Fibroblast of lung (primary cell): ENCODE measurements at regions not wholly inside any gene's neighbourhood (a gene's known extent, or its start where the extent isn't known, plus 50 kb on each side); places are given as distances from the start of the nearest gene placed in this dataset.
A peak's percentile ranks its signal among the peaks of the same experiment; 100 is the strongest.

Source experiments
- DNase-seq, 2 donors: peaks; one replicate each; pipeline versions ENCODE4 v3.0.0 to v3.0.0-alpha.2; 2010; ENCODE audit warnings: low read depth in 2 of 2
- H2AFZ ChIP-seq: 2 replicates; pipeline ENCODE4 v1.5.1; 2012; ENCODE audit warnings: low read length, control low read depth, inconsistent platforms
- H3K27ac ChIP-seq: 2 replicates; pipeline ENCODE4 v1.5.1; 2011; ENCODE audit warnings: low read length, control low read depth; ENCODE audit not compliant: insufficient read depth
- H3K27me3 ChIP-seq: 2 replicates; pipeline ENCODE4 v1.5.1; 2011; ENCODE audit warnings: mild to moderate bottlenecking, low read length; ENCODE audit not compliant: control insufficient read depth, insufficient read depth
- H3K36me3 ChIP-seq: 2 replicates; pipeline ENCODE4 v1.5.1; 2011; ENCODE audit warnings: low read length; ENCODE audit not compliant: control insufficient read depth, insufficient read depth
- H3K4me1 ChIP-seq: 2 replicates; pipeline ENCODE4 v1.5.1; 2011; ENCODE audit warnings: low read length; ENCODE audit not compliant: control insufficient read depth, insufficient read depth; ENCODE audit errors: extremely low read depth
- H3K4me2 ChIP-seq: 2 replicates; pipeline ENCODE4 v1.5.1; 2011; ENCODE audit warnings: low read length, control low read depth; ENCODE audit not compliant: insufficient read depth; ENCODE audit errors: extremely low read depth
- H3K4me3 ChIP-seq, 4 experiments: fragments of 200-600 bp in 1 of 4; sonication (generic) in 1 of 4; replicated peaks in 1 of 4; 2 replicates each; pipeline ENCODE4 v1.5.1; 2011 to 2016; ENCODE audit warnings: low read length in 4 of 4, low read depth in 3 of 4, mild to moderate bottlenecking in 3 of 4, control low read depth in 2 of 4, inconsistent platforms in 1 of 4, mixed read lengths in 1 of 4; ENCODE audit not compliant: insufficient read depth in 1 of 4; ENCODE audit errors: control extremely low read depth in 1 of 4
- H3K79me2 ChIP-seq: 2 replicates; pipeline ENCODE4 v1.5.1; 2012; ENCODE audit warnings: mild to moderate bottlenecking, low read length, inconsistent platforms; ENCODE audit not compliant: control insufficient read depth, insufficient read depth
- H3K9ac ChIP-seq: 2 replicates; pipeline ENCODE4 v1.5.1; 2011; ENCODE audit warnings: mild to moderate bottlenecking, low read length, control low read depth; ENCODE audit not compliant: insufficient read depth
- H3K9me3 ChIP-seq: 2 replicates; pipeline ENCODE4 v1.5.1; 2012; ENCODE audit warnings: low read depth, low read length; ENCODE audit not compliant: control insufficient read depth, insufficient read depth
- H4K20me1 ChIP-seq: 2 replicates; pipeline ENCODE4 v1.5.1; 2011; ENCODE audit warnings: low read length; ENCODE audit not compliant: control insufficient read depth, insufficient read depth; ENCODE audit errors: extremely low read depth
- CTCF ChIP-seq, 2 donors: IDR thresholded peaks in 1 of 2; conservative IDR thresholded peaks in 1 of 2; 1 replicate in 1 of 2; 2 replicates in 1 of 2; pipeline ENCODE4 v1.5.1; 2011 to 2012; ENCODE audit warnings: low read length in 2 of 2, control low read depth in 1 of 2, inconsistent platforms in 1 of 2, low read depth in 1 of 2, mild to moderate bottlenecking in 1 of 2
- EZH2 ChIP-seq: IDR thresholded peaks from 2 replicates; pipeline ENCODE4 v1.5.1; 2012; ENCODE audit warnings: low read length, control low read depth, mild to moderate bottlenecking; ENCODE audit errors: missing control alignments

GRCh38 chr1:228905701-228906101 lies 170.4 kb downstream of the RHOU start:
- TF ChIP-seq EZH2 (no peak), CTCF (conservative IDR thresholded peaks at IDR 0.05 in 1 of 2, IDR thresholded peaks at IDR 0.05 in 1 of 2; ENCODE audit: low read depth in 1 of 2, low read length in 2 of 2) (no peak)
- H3K79me2 ChIP-seq: no peaks in the 10 kb centered on the region
- peaks cover 7% of the 10 kb centered on the region for H3K27me3 ChIP-seq
- no peak overlapping the region for H3K4me2 ChIP-seq
- no peaks in the 10 kb centered on the region for H4K20me1 ChIP-seq
- no peak overlapping the region for H3K4me3 ChIP-seq
- no peak overlapping the region for H3K27ac ChIP-seq
- peaks cover 6% of the 10 kb centered on the region for H3K4me1 ChIP-seq
- H3K9ac ChIP-seq: no peak overlapping the region
- peak in 1 of 2 donors; percentile 18 for DNase-seq
- no peak overlapping the region for H2AFZ ChIP-seq
- H3K36me3 ChIP-seq: no peaks in the 10 kb centered on the region
- no peaks in the 10 kb centered on the region for H3K9me3 ChIP-seq

- TF ChIP-seq EZH2: no peak
- no peak for TF ChIP-seq CTCF (conservative IDR thresholded peaks at IDR 0.05 in 1 of 2, IDR thresholded peaks at IDR 0.05 in 1 of 2; ENCODE audit: low read depth in 1 of 2, low read length in 2 of 2)
- no peak overlapping the region for H3K4me2 ChIP-seq
Observed at GRCh38 chr1:228906223-228906860, 171.1 kb downstream of the RHOU start.

GRCh38 chr1:228911225-228912210 lies 176.2 kb downstream of the RHOU start:
- TF ChIP-seq CTCF (conservative IDR thresholded peaks at IDR 0.05 in 1 of 2, IDR thresholded peaks at IDR 0.05 in 1 of 2; ENCODE audit: low read depth in 1 of 2, low read length in 2 of 2) (no peak), EZH2 (no peak)
- no peak overlapping the region for H3K9ac ChIP-seq
- no peaks in the 10 kb centered on the region for H3K36me3 ChIP-seq
- DNase-seq: no peak
- H3K9me3 ChIP-seq: no peaks in the 10 kb centered on the region
- no peaks in the 10 kb centered on the region for H3K79me2 ChIP-seq
- H3K4me3 ChIP-seq: no peak overlapping the region
- no peaks in the 10 kb centered on the region for H4K20me1 ChIP-seq
- no peak overlapping the region for H2AFZ ChIP-seq
- H3K4me1 ChIP-seq: no peaks in the 10 kb centered on the region
- peaks cover 1% of the 10 kb centered on the region for H3K27me3 ChIP-seq
- H3K27ac ChIP-seq: no peak overlapping the region
- no peak overlapping the region for H3K4me2 ChIP-seq

More at GRCh38 chr1:228906223-228906860, 171.1 kb downstream of the RHOU start:
- Histone ChIP-seq H3K27me3 (peaks cover 7% of the 10 kb centered on the region), H3K4me3 (no peak overlapping the region), H3K36me3 (no peaks in the 10 kb centered on the region), H3K9me3 (no peaks in the 10 kb centered on the region), H3K27ac (no peak overlapping the region), H3K9ac (no peak overlapping the region), H3K79me2 (no peaks in the 10 kb centered on the region), H4K20me1 (no peaks in the 10 kb centered on the region), H3K4me1 (peaks cover 6% of the 10 kb centered on the region), H2AFZ (no peak overlapping the region)
- DNase-seq: no peak
